HEK293 (cell line): ENCODE measurements at regions not wholly inside any gene's neighbourhood (a gene's known extent, or its start where the extent isn't known, plus 50 kb on each side); places are given as distances from the start of the nearest gene placed in this dataset.

ENCODE experiments used
- CTCF ChIA-PET: fragments of 350-600 bp; formaldehyde crosslinking; extraction: SDS; loops from one replicate; lab custom pipeline; 2021; ENCODE audit warnings: antibody characterized with exemption; lab: Yijun Ruan, JAX
- POLR2A ChIA-PET: fragments of 300-600 bp; formaldehyde crosslinking; extraction: SDS; loops from one replicate; lab custom pipeline; 2020; ENCODE audit warnings: antibody characterized with exemption, inconsistent platforms; lab: Yijun Ruan, JAX
- H3K27ac ChIP-seq: fragments of 200-500 bp; sonication (Bioruptor generic); 2 replicates; pipeline ENCODE4 v1.5.1; 2014; ENCODE audit warnings: low read depth, low read length, control low read depth, inconsistent platforms; ENCODE audit errors: extremely low read depth
- H3K36me3 ChIP-seq, 2 experiments: fragments of 200-500 bp in 1 of 2; sonication (Bioruptor generic) in 1 of 2; 1 replicate in 1 of 2; 2 replicates in 1 of 2; pipeline ENCODE4 v1.5.1; 2014 to 2017; ENCODE audit warnings: inconsistent platforms in 2 of 2, low read length in 2 of 2; ENCODE audit not compliant: control insufficient read depth in 2 of 2, insufficient read depth in 1 of 2
- H3K4me1 ChIP-seq: fragments of 200-500 bp; sonication (Bioruptor generic); 2 replicates; pipeline ENCODE4 v1.5.1; 2014; ENCODE audit warnings: mild to moderate bottlenecking, low read length, inconsistent platforms; ENCODE audit not compliant: control insufficient read depth, insufficient read depth
- H3K4me3 ChIP-seq: 2 replicates; pipeline ENCODE4 v1.5.1; 2011; ENCODE audit warnings: low read depth, mild to moderate bottlenecking, control low read depth, low read length, moderate library complexity
- H3K9me3 ChIP-seq: fragments of 200-500 bp; sonication (Bioruptor generic); 2 replicates; pipeline ENCODE4 v1.5.1; 2014; ENCODE audit warnings: low read depth, low read length, inconsistent platforms; ENCODE audit not compliant: control insufficient read depth, insufficient read depth
- GLI2 ChIP-seq: fragments of 450-650 bp; formaldehyde crosslinking; IDR thresholded peaks from 2 replicates; pipeline ENCODE4; 2017; ENCODE audit warnings: missing biosample characterization, missing genetic modification characterization, low read depth, borderline replicate concordance
- GLIS1 ChIP-seq: fragments of 450-650 bp; formaldehyde crosslinking; IDR thresholded peaks from 2 replicates; pipeline ENCODE4 v1.5.1; 2016; ENCODE audit warnings: missing biosample characterization, missing genetic modification characterization
- ZBTB21 ChIP-seq: fragments of 450-650 bp; formaldehyde crosslinking; IDR thresholded peaks from 2 replicates; pipeline ENCODE4 v1.5.1; 2017; ENCODE audit warnings: missing biosample characterization, missing genetic modification characterization
- ZEB2 ChIP-seq: fragments of 450-650 bp; formaldehyde crosslinking; IDR thresholded peaks from 2 replicates; pipeline ENCODE4 v1.5.1; 2016; ENCODE audit warnings: missing biosample characterization, missing genetic modification characterization
- ZFP3 ChIP-seq: fragments of 450-650 bp; formaldehyde crosslinking; IDR thresholded peaks from 2 replicates; pipeline ENCODE4 v1.5.1; 2016; ENCODE audit warnings: low read depth, missing biosample characterization, missing genetic modification characterization
- ZNF138 ChIP-seq: fragments of 450-650 bp; formaldehyde crosslinking; IDR thresholded peaks from 2 replicates; pipeline ENCODE4 v1.5.1; 2016; ENCODE audit warnings: missing biosample characterization, missing genetic modification characterization, borderline replicate concordance
- ZNF140 ChIP-seq: fragments of 450-650 bp; formaldehyde crosslinking; IDR thresholded peaks from 2 replicates; pipeline ENCODE4 v1.5.1; 2016; ENCODE audit warnings: missing biosample characterization, missing genetic modification characterization
- ZNF155 ChIP-seq: fragments of 450-650 bp; formaldehyde crosslinking; IDR thresholded peaks from 2 replicates; pipeline ENCODE4 v1.5.1; 2016; ENCODE audit warnings: missing biosample characterization, missing genetic modification characterization
- ZNF175 ChIP-seq: fragments of 450-650 bp; formaldehyde crosslinking; IDR thresholded peaks from 2 replicates; pipeline ENCODE4 v1.5.1; 2016; ENCODE audit warnings: missing biosample characterization, missing genetic modification characterization
- ZNF473 ChIP-seq: fragments of 450-650 bp; formaldehyde crosslinking; IDR thresholded peaks from 2 replicates; pipeline ENCODE4 v1.5.1; 2017; ENCODE audit warnings: missing biosample characterization, missing genetic modification characterization
- ZNF629 ChIP-seq: fragments of 450-650 bp; formaldehyde crosslinking; IDR thresholded peaks from 2 replicates; pipeline ENCODE4 v1.5.1; 2017; ENCODE audit warnings: missing biosample characterization, missing genetic modification characterization
- ZNF670 ChIP-seq: fragments of 450-650 bp; formaldehyde crosslinking; IDR thresholded peaks from 2 replicates; pipeline ENCODE4 v1.5.1; 2016; ENCODE audit warnings: missing biosample characterization, missing genetic modification characterization, low read depth
- ZNF792 ChIP-seq: fragments of 450-650 bp; formaldehyde crosslinking; IDR thresholded peaks from 2 replicates; pipeline ENCODE4 v1.5.1; 2016; ENCODE audit warnings: missing biosample characterization, missing genetic modification characterization
- ZNF843 ChIP-seq: fragments of 450-650 bp; formaldehyde crosslinking; IDR thresholded peaks from 2 replicates; pipeline ENCODE4 v1.5.1; 2016; ENCODE audit warnings: missing biosample characterization, missing genetic modification characterization
- TF ChIP-seq, protein P1 (sequence below): fragments of 450-650 bp; formaldehyde crosslinking; IDR thresholded peaks from 2 replicates; pipeline ENCODE4 v1.5.1; 2016; ENCODE audit warnings: missing biosample characterization, missing genetic modification characterization
- TF ChIP-seq, protein P2 (sequence below): fragments of 450-650 bp; formaldehyde crosslinking; IDR thresholded peaks from 2 replicates; pipeline ENCODE4 v1.5.1; 2017; ENCODE audit warnings: missing biosample characterization, missing genetic modification characterization
- TF ChIP-seq, protein P3 (sequence below): fragments of 450-650 bp; formaldehyde crosslinking; IDR thresholded peaks from 2 replicates; pipeline ENCODE4 v1.5.1; 2016; ENCODE audit warnings: missing biosample characterization, missing genetic modification characterization
- TF ChIP-seq, protein P4 (sequence below): fragments of 450-650 bp; formaldehyde crosslinking; IDR thresholded peaks from 2 replicates; pipeline ENCODE4 v1.5.1; 2016; ENCODE audit warnings: missing biosample characterization, missing genetic modification characterization
- TF ChIP-seq, protein P5 (sequence below): fragments of 450-650 bp; formaldehyde crosslinking; IDR thresholded peaks from 2 replicates; pipeline ENCODE4 v1.5.1; 2016; ENCODE audit warnings: missing biosample characterization, missing genetic modification characterization
- TF ChIP-seq, protein P6 (sequence below): fragments of 450-650 bp; formaldehyde crosslinking; IDR thresholded peaks from 2 replicates; pipeline ENCODE4 v1.5.0; 2017; ENCODE audit warnings: missing biosample characterization, missing genetic modification characterization, borderline replicate concordance

DNA sequence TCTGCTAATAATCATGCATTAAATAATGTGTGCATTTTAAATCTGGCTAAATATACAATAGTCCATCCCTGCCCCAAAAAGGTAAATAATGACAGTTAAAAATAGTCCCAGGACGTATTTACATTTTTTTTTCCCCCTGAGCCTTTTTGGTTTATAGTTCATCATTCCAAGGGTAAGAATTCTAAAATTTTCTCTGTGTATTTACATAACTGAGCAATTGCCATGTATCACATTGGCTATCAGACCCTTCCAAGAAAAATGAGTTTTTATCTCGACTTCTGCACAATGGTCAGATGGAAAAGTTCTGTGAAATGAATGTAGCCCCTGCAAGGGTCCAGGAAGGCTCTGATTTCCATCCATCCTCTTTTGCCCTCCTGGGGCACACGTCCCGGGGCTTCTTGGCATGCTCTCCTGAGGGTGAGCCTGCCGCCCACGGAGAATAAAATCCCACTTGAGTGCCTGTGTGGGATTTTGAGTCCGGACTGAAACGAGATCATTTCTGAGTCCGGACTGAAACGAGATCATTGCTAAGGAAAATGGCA is 94.1 kb upstream of the ANO1 start:
- Histone ChIP-seq H3K9me3 (no peaks in the 10 kb centered on the region), H3K4me1 (no peaks in the 10 kb centered on the region), H3K4me3 (no peak overlapping the region), H3K36me3 (no peaks in the 10 kb centered on the region), H3K27ac (no peak overlapping the region)
- ChIA-PET POLR2A (no interaction called here), CTCF (interaction anchor here (0.6 kb wide), 1 partner anchor 78 kb away, joined by 5 read pairs; no protein-coding TSS in a partner anchor)
- no peak for TF ChIP-seq ZNF140 (tag by site-specific recombination)

DNA sequence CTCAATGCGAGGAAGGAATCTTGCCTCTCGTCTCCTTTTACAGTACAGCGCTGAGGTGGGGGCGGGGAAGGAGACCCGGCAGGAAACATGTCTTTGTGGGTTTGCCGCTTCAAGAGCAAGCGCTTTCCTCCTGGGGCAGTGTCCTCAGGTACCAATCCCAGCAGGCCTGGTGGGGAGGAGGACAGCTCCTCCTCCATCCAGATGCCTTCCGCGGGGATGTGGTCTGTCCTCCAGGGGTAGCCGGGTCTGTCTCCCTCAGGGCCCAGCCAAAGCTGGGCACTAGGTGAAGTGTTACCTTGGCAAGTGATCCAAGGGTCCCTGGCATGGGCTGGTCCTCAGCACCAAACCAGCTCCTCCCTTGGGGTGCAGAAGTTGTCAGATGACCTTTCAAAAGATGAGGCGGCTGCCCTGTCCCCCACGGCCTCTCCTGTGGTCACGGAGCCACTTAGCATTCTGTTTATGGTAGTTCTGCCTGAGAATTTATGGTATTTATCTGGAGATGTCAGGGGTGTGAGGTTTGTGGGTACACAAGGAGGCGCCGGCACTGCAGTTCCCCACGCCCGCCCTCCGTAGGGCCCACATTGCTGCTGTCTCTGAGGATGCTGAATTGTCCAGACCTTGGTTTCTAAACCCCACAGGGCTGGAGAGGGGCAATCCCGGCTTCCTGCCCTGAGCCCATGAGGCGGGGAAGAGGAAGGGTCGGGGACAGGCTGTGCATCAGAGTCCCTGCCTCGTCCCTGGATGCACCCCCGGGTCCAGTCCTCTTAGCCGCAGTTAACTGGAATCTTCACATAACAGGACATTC is 93.5 kb upstream of the ANO1 start:
- CTCF ChIA-PET = interaction anchor here (0.6 kb wide), 1 partner anchor 66 kb away, joined by 7 read pairs; no protein-coding TSS in a partner anchor
- H3K4me3 ChIP-seq = no peak overlapping the region
- TF ChIP-seq ZNF155 (tag by site-specific recombination) (no peak), ZNF629 (tag by site-specific recombination) (no peak), ZNF138 (no peak), ZNF792 (no peak), ZFP3 (no peak), ZNF670 (tag by site-specific recombination) (no peak), GLI2 (no peak), ZNF843 (tag by site-specific recombination) (no peak), ZBTB21 (tag by site-specific recombination) (no peak), ZNF175 (no peak)
- TF ChIP-seq, protein P1, sequence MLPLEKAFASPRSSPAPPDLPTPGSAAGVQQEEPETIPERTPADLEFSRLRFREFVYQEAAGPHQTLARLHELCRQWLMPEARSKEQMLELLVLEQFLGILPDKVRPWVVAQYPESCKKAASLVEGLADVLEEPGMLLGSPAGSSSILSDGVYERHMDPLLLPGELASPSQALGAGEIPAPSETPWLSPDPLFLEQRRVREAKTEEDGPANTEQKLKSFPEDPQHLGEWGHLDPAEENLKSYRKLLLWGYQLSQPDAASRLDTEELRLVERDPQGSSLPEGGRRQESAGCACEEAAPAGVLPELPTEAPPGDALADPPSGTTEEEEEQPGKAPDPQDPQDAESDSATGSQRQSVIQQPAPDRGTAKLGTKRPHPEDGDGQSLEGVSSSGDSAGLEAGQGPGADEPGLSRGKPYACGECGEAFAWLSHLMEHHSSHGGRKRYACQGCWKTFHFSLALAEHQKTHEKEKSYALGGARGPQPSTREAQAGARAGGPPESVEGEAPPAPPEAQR (tag by site-specific recombination) = no peak
- TF ChIP-seq, protein P2, sequence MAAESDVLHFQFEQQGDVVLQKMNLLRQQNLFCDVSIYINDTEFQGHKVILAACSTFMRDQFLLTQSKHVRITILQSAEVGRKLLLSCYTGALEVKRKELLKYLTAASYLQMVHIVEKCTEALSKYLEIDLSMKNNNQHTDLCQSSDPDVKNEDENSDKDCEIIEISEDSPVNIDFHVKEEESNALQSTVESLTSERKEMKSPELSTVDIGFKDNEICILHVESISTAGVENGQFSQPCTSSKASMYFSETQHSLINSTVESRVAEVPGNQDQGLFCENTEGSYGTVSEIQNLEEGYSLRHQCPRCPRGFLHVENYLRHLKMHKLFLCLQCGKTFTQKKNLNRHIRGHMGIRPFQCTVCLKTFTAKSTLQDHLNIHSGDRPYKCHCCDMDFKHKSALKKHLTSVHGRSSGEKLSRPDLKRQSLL (tag by site-specific recombination) = no peak
- TF ChIP-seq, protein P3, sequence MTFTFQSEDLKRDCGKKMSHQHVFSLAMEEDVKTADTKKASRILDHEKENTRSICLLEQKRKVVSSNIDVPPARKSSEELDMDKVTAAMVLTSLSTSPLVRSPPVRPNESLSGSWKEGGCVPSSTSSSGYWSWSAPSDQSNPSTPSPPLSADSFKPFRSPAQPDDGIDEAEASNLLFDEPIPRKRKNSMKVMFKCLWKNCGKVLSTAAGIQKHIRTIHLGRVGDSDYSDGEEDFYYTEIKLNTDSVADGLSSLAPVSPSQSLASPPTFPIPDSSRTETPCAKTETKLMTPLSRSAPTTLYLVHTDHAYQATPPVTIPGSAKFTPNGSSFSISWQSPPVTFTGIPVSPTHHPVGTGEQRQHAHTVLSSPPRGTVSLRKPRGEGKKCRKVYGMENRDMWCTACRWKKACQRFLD = no peak
- TF ChIP-seq, protein P4, sequence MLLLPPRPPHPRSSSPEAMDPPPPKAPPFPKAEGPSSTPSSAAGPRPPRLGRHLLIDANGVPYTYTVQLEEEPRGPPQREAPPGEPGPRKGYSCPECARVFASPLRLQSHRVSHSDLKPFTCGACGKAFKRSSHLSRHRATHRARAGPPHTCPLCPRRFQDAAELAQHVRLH (tag by site-specific recombination) = no peak
- TF ChIP-seq, protein P5, sequence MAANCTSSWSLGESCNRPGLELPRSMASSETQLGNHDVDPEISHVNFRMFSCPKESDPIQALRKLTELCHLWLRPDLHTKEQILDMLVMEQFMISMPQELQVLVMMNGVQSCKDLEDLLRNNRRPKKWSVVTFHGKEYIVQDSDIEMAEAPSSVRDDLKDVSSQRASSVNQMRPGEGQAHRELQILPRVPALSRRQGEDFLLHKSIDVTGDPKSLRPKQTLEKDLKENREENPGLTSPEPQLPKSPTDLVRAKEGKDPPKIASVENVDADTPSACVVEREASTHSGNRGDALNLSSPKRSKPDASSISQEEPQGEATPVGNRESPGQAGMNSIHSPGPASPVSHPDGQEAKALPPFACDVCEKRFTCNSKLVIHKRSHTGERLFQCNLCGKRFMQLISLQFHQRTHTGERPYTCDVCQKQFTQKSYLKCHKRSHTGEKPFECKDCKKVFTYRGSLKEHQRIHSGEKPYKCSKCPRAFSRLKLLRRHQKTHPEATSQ = no peak

DNA sequence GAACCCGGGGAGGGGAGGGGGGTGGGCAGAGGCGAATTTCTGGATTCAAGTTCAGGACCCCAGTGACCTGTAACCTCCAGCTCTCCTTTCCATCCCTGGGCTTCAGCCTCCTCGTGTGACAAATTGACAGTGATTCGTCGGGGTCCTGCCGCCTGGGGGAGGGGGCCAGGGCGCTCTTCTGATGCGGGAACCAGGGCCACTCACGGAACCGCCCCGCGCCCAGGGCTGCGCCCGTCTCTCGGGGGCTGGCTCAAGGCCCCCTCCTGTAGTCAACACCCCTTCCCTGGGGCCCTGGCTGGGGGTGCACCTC is 92.8 kb upstream of the ANO1 start:
- TF ChIP-seq GLIS1 (tag by site-specific recombination) = peak; percentile 34; the same call in 1 of the 2 replicates
- TF ChIP-seq ZEB2 (tag by site-specific recombination) = no peak
- no peak for TF ChIP-seq ZNF473
- TF ChIP-seq, protein P6, sequence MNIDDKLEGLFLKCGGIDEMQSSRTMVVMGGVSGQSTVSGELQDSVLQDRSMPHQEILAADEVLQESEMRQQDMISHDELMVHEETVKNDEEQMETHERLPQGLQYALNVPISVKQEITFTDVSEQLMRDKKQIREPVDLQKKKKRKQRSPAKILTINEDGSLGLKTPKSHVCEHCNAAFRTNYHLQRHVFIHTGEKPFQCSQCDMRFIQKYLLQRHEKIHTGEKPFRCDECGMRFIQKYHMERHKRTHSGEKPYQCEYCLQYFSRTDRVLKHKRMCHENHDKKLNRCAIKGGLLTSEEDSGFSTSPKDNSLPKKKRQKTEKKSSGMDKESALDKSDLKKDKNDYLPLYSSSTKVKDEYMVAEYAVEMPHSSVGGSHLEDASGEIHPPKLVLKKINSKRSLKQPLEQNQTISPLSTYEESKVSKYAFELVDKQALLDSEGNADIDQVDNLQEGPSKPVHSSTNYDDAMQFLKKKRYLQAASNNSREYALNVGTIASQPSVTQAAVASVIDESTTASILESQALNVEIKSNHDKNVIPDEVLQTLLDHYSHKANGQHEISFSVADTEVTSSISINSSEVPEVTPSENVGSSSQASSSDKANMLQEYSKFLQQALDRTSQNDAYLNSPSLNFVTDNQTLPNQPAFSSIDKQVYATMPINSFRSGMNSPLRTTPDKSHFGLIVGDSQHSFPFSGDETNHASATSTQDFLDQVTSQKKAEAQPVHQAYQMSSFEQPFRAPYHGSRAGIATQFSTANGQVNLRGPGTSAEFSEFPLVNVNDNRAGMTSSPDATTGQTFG (tag by site-specific recombination) = no peak
- H3K4me3 ChIP-seq = no peak overlapping the region
- CTCF ChIA-PET = no interaction called here

More for the DNA sequence above, 93.5 kb upstream of the ANO1 start:
- no peaks in the 10 kb centered on the region for H3K36me3 ChIP-seq
- POLR2A ChIA-PET = no interaction called here
- H3K27ac ChIP-seq = no peak overlapping the region
- no peaks in the 10 kb centered on the region for H3K4me1 ChIP-seq
- no peaks in the 10 kb centered on the region for H3K9me3 ChIP-seq

More for the DNA sequence above, 92.8 kb upstream of the ANO1 start:
- no peak overlapping the region for H3K27ac ChIP-seq
- POLR2A ChIA-PET = no interaction called here
- no peaks in the 10 kb centered on the region for H3K9me3 ChIP-seq
- no peaks in the 10 kb centered on the region for H3K36me3 ChIP-seq
- H3K4me1 ChIP-seq = no peaks in the 10 kb centered on the region
